DMS 273 (cell line): ENCODE measurements at regions not wholly inside any gene's neighbourhood (a gene's known extent, or its start where the extent isn't known, plus 50 kb on each side); places are given as distances from the start of the nearest gene placed in this dataset.
"Not testable (repeated sequence)": the region's sequence is repeated elsewhere in the genome, so short reads cannot be mapped to it uniquely, and the experiment has no call there.

Experiments used
- DNase-seq: peaks from one replicate; lab custom pipeline; 2025; ENCODE audit not compliant: unreplicated experiment; lab: John Stamatoyannopoulos, UW

DNA sequence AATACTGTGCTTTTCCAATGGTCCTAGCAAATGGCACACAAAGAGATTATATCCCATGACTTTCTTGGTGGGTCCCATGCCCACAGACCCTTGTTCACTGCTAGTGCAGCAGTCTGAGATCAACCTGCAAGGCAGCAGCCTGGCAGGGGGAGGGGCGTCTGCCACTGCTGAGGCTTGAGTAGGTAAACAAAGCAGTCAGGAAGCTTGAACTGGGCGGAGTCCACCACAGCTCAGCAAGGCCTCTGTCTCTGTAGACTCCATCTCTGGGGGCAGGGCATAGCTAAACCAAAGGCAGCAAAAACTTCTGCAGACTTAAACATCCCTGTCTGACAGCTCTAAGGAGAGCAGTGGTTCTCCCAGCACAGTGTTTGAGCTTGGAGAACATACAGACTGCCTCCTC is 82.9 kb downstream of the ZNF737 start:
- DNase-seq = no peak

DNA sequence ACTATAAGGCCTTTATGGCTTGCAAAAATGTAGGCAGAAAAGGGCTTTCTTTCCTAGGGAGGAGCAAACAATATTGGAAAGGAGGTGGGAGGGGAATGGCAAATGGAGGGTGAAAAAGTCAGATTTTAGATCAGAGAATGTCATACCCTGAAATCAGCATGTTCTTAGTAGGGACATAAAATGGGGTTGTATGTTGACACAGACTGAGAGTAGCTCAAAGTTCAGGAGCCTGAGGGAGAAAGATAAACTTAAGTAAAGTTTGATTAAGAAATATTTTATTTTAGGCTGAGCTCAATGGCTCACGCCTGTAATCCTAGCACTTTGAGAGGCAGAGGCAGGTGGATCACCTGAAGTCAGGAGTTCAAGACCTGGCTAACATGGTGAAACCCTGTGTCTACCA is 83.8 kb downstream of the ZNF737 start:
- DNase-seq = no peak

DNA sequence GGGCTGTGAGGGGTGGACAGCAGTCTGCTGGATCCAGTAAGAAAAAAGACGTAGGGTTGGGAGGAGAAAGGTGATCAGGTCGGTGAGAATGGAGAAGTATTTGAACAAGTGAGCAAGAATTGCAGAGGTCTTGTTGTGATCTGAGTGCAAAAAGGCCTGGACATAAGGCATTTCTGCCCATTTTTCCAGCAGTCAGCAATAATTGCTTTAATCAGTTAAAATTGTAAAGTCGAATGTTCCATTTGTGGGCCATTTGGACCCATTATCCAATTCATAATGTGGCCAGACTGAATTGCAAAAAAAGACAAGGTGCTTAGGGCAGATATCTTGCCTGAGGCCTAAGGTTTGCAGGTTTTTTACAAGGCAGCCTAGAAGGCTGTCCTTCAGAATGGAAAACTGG is 86.1 kb downstream of the ZNF737 start:
- no peak for DNase-seq

DNA sequence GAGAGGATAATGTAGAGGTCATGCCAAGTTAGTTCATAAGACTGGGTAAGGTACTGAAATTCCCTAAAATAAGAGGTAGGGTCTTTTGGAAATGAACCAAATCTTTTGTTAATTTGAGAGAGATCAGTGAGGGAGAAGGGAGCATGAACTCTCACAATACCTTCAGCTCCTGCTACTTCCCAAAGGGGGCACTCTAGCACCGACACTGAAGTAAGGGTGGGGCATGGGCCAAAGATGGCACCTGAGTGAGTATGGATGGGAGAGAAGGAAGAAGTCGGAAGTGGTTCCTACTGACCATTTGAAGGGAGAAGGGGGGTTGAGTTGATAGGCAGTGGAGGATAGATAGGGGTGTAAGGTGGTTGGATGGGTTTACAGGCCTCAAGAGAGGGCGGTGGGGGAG is 86.6 kb downstream of the ZNF737 start:
- DNase-seq = no peak

DNA sequence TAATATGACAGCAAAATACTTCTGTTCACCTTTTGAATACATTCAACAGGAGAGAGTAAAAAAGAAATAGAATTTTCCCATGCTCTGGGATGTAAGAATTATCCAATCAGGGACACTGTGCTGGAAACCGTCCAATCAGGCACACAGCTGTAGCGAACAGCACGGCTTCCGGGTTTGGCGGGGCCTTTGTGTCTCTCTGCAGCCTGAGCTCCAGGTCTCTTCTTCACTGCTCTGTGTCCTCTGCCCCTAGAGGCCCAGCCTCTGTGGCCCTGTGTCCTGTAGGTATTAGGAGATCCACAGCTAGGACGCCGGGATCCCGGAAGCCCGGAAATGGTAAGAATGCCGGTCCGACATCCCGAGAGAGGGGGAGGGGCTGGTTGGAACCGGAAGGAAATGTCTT is 92.7 kb downstream of the ZNF737 start:
- DNase-seq = no peak

DNA sequence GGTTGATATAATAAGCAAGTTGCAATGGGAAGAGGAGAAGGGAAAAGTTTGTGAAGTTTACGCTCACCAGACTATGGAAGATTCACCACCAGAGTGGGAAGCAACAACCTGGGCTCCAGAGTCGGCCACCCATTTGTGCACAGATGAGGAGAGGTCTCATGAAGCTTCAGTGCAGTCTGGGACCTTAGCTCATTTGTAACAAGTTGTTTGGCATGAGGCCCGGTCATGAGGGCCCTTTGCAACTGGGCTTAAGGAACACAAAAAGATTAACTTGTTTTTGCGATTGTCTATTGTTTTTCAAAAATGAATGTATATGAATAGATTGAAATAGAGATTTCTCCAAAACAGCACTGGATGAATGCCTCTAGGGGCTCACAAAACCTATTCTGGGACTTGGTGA is 94.2 kb downstream of the ZNF737 start:
- no peak for DNase-seq

DNA sequence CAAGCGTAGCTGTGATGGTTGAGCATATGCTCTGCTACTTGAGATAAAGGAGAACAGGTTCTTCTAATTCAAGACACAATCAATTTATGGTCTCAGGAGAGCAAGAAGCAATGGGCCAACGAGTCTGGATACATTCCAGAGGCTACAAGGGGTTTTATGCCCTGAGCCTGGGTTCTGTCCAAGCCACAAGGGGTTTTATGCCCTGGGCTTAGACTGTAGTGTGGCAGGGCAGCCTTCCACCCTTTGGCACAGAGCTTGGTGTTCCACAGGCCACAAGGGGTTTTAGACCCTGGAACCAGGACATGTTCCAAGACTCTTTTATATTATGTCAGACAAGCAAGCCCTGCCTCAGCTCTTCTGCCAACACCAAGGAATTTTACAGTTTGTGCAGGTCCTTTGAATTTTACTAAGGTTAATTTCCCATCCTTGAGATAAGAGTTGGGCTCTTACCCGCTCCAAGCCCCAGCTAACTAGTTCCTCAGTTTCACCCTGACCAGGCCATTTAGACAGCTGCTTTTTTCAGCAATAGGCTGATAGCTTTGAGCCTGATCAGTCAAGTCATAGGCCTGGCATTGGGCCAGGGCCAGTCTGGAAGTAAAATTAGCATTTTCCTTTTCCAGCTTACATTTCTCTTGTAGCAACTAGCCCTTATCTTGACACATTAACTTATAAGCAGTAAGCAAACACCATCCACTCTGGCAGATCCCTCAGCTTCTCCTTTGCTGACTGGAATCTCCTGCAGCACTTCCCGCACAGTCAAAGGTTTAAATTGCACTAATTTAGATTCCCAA is 95.0 kb downstream of the ZNF737 start:
- DNase-seq = peak; percentile 26

DNA sequence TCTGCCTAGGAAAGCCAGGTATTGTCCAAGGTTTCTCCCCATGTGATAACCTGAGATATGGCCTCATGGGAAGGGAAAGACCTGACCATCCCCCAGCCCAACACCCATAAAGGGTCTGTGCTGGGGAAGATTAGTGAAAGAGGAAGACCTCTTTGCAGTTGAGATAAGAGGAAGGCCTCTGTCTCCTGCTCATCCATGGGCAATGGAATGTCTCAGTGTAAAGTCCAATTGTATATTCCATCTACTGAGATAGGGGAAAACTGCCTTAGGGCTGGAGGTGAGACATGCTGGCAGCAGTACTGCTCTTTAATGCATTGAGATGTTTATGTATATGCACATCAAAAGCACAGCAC is 99.0 kb downstream of the ZNF737 start:
- DNase-seq = not testable (repeated sequence)

DNA sequence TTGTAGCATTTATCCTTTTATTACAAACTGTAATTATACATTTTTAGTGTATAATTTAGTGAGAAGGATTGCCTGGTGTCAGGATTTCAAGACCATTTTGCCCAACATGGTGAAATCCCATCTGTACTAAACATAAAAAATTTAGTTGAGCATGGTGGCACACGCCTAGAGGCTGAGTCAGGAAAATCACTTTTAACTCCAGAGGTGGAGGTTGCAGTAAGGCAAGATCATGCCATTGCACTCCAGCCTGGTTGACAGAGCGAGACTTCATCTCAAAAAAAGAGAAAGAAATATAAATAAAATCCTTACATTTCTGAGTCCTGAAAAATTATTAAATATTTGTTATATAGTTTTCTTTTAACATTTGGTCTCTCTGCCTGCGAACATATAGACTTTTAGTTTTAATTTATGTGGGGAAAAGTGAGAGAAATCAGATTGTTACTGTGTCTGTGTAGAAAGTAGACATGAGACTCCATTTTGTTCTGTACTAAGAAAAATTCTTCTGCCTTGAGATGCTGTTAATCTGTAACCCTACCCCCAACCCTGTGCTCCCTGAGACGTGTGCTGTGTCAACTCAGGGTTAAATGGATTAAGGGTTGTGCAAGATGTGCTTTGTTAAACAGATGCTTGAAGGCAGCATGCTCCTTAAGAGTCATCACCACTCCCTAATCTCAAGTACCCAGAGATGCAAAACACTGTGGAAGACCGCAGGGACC is 99.5 kb downstream of the ZNF737 start:
- not testable (repeated sequence) for DNase-seq

DNA sequence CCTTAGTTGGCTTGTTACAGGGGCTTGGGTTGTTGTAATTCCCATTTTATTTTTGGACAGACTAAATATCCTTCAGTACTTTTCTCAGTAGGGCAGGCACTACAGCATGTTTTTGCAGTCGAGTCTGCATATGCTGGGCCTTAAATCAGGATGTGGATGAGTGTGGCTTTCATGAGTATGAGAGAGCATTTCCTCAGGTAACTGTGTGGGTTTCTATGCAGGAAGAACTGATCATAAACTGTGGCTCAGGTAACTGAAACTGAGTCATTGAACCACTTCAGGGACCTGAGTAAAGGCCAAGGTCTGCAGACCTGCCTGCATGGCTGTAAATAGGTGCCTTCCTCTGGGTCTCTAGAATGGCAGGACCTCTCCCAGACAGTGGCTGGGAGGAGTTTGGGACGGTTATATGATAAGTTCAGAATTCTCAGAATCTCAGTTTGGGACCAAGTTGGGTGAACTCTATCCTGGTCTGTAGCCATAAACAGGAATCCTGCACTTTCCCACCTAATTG is 112.1 kb downstream of the ZNF737 start:
- no peak for DNase-seq

DNA sequence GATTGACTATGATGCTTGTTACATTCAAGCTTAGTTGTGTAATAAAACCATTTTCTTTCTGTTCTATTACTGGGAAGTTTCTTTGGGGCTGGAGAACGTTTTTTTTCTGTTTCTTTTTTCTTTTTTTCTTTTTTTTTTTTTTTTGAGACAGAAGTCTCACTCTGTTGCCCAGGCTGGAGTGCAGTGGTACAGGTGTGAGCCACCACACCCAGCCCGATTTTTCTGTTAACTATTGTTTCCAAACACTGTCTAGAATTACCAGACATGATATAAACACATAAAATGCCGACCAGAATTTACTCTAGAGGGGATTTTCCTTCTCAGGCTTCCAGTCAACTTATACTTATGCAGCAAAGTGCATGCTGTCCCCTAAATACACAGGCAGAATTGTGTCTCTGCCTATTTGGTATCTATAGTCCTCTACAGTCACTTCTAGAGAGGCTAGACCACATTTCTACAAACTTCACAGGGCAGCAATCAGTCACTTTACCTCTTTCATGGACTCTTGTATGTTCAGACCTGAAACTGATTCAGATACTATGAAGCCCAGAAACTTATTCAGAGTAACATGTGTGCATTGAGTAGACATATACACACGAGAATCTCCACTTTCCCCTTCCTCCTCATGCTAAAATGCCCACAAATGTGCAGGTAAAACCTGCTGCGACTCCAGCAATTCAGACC is 121.2 kb downstream of the ZNF737 start:
- DNase-seq = no peak

DNA sequence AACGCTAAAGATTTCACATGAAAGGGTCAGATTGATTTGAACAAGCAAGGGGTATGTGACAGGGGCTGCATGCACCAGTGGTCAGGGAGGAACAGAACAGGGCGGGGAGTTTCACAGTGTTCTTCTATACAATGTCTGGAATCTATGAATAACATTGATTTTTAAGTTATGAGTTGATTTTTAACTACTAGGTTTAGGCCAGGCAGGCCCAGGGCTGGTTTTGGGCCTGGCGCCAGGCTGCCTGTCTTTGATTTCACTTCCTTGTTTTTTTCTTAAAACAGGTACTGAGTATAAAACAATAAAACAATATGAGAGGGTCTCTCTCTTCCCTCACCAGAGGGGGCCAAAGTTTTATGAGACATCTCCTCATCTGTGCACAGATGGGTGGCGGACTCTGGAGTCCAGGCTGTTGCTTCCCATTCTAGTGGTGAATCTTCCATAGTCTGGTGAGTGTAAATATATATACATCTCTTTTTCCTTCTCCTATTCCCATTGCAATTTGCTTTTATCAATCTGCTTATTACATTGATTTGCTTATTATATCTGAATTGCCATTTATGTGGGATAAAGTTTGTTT is 133.2 kb downstream of the ZNF737 start:
- not testable (repeated sequence) for DNase-seq

DNA sequence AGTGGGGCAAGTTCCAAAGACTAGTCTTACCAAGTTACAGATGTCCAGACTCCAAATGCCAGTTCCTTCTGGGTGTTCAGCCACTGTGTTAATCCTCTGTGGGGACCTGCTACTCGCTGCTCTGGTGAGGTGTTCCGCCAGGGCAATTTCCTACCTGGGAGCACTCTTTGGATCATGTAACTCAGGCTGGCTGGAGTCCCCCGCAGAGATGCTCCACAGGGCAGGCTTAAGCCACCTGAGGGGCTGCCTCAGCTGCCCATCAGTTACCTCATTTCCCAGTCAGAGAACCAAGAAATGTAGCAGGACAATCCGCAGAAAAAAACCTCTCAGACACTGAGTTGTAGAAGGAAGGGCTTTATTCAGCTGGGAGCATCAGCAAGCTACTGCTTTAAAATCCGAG is 133.8 kb downstream of the ZNF737 start:
- no peak for DNase-seq

DNA sequence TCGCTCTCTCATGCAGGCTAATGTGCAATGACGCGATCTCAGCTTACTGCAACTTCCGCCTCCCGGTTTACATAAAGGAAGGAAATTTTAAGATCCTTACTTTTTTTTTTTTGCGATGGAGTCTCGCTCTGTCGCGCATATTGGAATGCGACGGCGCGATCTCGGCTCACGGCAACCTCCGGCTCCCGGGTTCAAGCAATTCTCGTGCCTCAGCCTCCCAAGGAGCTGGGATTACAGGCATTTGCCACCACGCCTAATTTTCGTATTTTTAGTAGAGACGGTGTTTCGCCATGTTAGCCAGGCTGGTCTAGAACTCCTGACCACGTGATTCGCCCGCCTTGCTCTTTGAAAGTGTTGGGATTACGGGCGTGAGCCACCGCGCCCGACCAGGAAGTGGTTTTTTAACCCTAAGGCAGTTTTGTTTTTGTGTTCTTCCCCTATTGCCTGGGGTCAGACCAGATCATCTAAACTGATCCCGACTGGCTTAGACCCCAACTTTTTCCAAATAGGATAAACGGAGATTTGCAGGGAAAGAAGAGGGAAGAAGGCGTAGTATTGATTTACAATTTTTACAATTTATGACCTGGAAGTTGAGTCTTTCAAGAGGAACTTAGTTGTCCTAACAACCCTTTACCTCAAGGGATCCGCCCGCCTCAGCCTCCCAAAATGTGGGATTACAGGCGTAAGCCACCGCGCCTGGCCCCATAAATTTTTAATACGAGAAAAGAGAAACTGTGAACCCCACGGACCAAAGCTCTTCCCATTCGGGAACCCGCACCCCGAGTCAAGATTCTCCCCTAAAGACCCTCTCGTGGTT is 142.0 kb downstream of the ZNF737 start:
- DNase-seq = no peak

DNA sequence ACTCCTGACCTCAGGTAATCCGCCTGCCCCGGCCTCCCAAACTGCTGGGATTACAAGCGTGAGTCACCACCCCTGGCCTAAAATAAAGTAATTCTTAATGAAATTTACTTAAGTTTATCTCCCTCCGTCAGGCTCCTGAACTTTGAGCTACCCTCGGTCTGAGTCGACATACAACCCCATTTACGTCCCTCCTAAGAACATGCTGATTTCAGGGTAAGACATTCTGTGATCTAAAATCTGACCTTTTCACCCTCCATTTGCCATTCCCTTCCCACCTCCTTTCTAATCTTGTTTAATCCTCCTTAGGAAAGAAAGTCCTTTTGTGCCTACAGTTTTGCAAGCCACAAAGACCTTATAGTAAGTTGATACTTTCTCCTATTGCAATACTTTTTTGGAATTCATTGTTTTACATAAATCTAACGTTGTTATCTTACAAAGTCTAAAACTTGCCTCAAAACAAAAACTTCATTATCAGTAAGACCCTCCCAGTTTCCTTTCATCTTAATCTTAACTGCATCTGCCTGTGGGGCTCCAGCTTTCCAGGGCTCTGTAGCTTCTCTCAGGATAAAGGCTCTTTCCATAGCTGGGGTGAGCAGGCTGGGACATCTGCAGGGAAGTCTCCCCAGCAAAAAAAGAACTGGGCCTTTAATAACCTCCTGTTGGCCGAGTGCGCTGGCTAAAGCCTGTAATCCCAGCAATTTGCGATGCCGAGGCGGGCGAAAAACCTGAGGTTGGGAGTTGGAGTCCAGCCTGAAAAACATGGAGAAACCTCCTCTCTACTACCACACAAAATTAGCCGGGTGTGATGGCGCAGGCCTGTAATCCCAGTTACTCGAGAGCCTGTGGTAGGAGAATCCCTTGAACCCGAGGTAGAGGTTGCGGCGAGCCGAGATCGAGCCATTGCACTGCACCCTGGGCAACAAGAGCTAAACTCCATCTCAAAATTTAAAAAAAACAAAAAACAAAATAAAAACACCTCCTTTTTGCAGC is 143.1 kb downstream of the ZNF737 start:
- DNase-seq = no peak

DNA sequence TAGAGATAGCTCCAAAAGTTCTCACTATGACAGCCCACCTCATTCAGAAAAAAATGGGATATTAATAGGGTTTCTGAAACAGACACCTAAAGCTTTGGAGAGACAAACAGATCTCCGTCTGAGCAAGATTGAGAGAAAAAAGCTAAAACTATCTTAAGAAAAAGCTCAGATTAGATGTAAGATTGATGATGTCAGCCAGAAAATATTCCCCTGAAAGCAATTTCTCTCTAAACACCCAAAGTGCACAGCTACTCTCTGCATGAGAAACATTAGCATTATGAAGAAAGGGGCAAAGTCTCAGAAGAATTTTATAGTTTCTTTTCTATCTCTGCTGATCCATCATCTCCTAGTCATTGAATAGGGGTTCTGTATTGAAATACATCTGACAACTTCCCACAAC is 148.9 kb downstream of the ZNF737 start:
- no peak for DNase-seq

DNA sequence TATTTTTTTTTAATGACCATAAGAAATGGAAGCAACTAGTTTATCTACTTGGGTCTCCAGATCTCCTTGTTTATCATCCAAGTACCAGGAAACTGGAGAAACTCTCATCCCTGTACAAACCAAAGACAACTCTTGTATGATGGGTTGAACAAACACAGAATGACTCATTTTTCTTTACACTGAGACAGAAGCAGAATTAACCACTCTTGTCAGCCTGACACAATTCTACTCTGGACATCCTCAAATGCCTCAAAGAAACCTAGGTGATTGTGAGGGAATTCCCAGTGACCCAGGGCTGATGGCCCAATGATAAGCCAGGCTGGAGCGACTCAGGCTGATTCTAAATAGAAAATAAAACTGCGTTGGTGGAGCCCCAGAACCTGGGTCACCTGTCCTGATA is 151.5 kb downstream of the ZNF737 start:
- DNase-seq = no peak

DNA sequence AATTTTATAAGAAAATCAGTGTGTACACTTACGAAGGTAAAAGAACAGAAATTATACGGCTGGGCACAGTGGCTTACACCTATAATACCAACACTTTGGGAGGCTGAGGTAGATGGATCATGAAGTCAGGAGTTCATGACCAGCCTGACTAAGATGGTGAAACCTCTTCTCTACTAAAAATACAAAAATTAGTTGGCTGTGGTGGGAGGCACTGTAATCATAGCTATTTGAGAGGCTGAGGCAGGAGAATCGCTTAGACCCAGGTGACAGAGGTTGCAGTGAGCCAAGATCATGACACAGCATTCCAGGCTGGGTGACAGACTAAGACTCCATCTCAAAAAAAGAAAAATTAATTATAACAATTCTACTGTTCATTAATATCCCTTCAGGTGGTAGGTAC is 151.9 kb downstream of the ZNF737 start:
- no peak for DNase-seq

DNA sequence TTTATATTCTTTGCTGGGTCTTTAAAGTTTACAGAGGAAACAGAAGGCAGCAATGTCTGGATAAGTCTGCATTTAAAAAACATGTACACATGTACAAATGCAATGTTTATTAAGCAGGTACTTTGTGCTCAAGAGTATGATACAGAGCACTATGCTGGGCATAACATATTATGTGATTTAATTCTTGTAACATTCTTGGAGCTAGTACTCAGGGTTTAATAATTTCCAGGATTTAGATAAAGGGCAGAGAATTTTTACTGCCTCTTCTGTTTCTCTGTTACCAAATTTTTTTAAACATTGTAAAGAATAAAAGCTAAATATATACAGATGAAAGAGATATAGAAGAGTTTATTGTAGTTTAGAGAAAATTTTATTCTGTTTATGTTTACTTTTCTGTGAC is 152.7 kb downstream of the ZNF737 start:
- no peak for DNase-seq

DNA sequence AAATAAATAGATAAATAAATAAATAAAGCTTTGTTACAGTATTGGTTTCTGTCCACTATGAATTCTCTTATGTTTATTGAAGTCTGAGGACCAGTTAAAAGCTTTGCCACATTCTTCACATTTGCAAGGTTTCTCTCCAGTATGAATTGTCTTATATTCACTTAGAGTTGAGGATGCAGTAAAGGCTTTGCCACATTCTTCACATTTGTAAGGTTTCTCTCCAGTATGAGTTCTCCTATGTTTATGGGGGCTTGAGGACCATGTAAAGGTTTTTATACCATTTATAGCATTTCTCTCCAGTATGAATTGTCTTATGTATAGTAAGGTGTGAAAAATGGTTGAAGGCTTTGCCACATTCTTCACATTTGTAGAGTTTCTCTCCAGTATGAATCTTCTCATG is 168.3 kb downstream of the ZNF737 start:
- DNase-seq = no peak
